Spleen (tissue), 11 donors: ENCODE measurements at regions not wholly inside any gene's neighbourhood (a gene's known extent, or its start where the extent isn't known, plus 50 kb on each side); places are given as distances from the start of the nearest gene placed in this dataset.

Source experiments
- DNase-seq: peaks from one replicate; pipeline ENCODE4 v3.0.0-alpha.2; 2020
- H3K27ac ChIP-seq, 8 donors: fragments of 200-600 bp; sonication (generic) in 7 of 8; 1 replicate in 4 of 8; 2 replicates in 4 of 8; pipeline versions ENCODE4 v1.5.0 to v1.8.0; 2016 to 2021; ENCODE audit warnings: inconsistent platforms in 4 of 8, mild to moderate bottlenecking in 4 of 8, moderate library complexity in 1 of 8
- H3K27me3 ChIP-seq, 7 donors: fragments of 200-600 bp; sonication (generic) in 6 of 7; replicated peaks in 1 of 7; 1 replicate in 4 of 7; 2 replicates in 3 of 7; pipeline versions ENCODE4 v1.5.0 to v1.8.0; 2016 to 2021; ENCODE audit warnings: inconsistent platforms in 3 of 7, mild to moderate bottlenecking in 1 of 7
- H3K36me3 ChIP-seq, 6 donors: fragments of 200-600 bp; sonication (generic) in 5 of 6; 1 replicate in 4 of 6; 2 replicates in 2 of 6; pipeline versions ENCODE4 v1.5.0 to v1.8.0; 2016 to 2021; ENCODE audit warnings: inconsistent platforms in 2 of 6
- H3K4me1 ChIP-seq, 6 donors: fragments of 200-600 bp; sonication (generic) in 5 of 6; 1 replicate in 3 of 6; 2 replicates in 3 of 6; pipeline versions ENCODE4 v1.5.0 to v1.8.0; 2016 to 2021; ENCODE audit warnings: inconsistent platforms in 3 of 6
- H3K4me3 ChIP-seq, 8 donors: fragments of 200-600 bp; sonication (generic) in 7 of 8; 1 replicate in 4 of 8; 2 replicates in 4 of 8; pipeline versions ENCODE4 v1.5.0 to v1.8.0; 2016 to 2021; ENCODE audit warnings: inconsistent platforms in 4 of 8, mild to moderate bottlenecking in 4 of 8, moderate library complexity in 2 of 8
- H3K9me3 ChIP-seq, 8 donors: fragments of 200-600 bp; sonication (generic) in 7 of 8; 1 replicate in 4 of 8; 2 replicates in 4 of 8; pipeline versions ENCODE4 v1.5.0 to v1.8.0; 2016 to 2021; ENCODE audit warnings: inconsistent platforms in 4 of 8
- POLR2A ChIP-seq, 3 donors: fragments of 450-650 bp; IDR thresholded peaks; one replicate each; pipeline ENCODE4 v1.5.1; 2017; ENCODE audit warnings: antibody characterized with exemption in 3 of 3, mild to moderate bottlenecking in 1 of 3
- POLR2AphosphoS5 ChIP-seq, 3 donors: sonication (generic); formaldehyde crosslinking; IDR thresholded peaks; one replicate each; pipeline ENCODE4 v1.5.1; 2017; ENCODE audit warnings: antibody characterized with exemption in 3 of 3
- WGBS, 5 donors: extraction: QIAGEN DNeasy Blood & Tissue Kit in 3 of 5; methylation state at CpG; one replicate each; pipeline versions ENCODE4 v1.1.5 to v1.1.7; 2013 to 2018; 5-methylcytosine and 5-hydroxymethylcytosine counted together
- intact Hi-C: fragments of 100-400 bp; cut with DNase I; formaldehyde crosslinking; loops from one replicate; pipeline ENCODE4 v1.15.0; 2023; ENCODE audit warnings: low total_unique reads
- TF ChIP-seq, protein P1 (sequence below), 11 experiments: fragments of 200-600 bp in 7 of 11; fragments of 450-650 bp in 4 of 11; sonication (generic) in 4 of 11; IDR thresholded peaks in 8 of 11; conservative IDR thresholded peaks in 3 of 11; 1 replicate in 7 of 11; 2 replicates in 4 of 11; pipeline versions ENCODE4 v1.4.0 to v1.8.0; 2016 to 2021; ENCODE audit warnings: antibody characterized with exemption in 11 of 11, inconsistent platforms in 4 of 11, mild to moderate bottlenecking in 1 of 11
- donor health status: healthy with polysubstance abuse.
- donor health status: DM: no; HTN: no; CAD: no; lungs with moderate emphysema.
- donor health status: DM: no; HTN: no; CAD: no.
- donor health status: Bipolar disorder and iron deficiency.
- donor health status: healthy.
- donor health status: DM: no; HTN: no; CAD: no.
- donor health status: DM: yes; HTN: yes; CAD: no.

DNA sequence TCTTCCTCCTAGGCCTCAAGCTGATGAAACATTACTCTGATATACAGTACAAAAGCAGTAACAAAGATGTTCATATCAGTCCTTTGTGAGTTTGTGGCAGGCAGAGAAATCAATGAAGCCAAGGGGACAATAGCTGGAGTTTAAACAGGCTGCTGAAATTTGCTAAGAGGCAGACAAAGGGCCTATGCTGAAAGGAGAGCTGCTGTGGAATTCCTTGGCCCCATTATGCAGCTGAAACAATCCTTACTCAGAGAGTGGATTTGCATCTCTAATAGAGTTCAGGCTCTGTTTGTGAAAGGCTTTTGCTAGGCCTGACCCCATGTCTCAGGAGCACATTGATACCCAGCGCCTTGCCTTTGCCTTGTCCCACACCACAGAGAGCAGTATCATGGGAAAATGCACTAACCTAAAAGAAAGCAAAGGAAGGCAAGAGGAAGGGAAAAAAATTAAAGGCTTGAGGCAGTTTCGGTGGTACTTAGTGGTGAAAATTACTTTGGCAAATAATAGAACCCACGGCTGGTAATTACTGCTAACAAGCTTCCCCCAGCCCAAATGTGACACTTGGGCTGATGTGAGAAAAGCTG is 195.0 kb upstream of the EPHA3 start:
- Histone ChIP-seq H3K9me3 (no peaks in the 10 kb centered on the region), H3K4me1 (no peaks in the 10 kb centered on the region), H3K27ac (no peak overlapping the region), H3K4me3 (no peak overlapping the region), H3K36me3 (no peaks in the 10 kb centered on the region), H3K27me3 (no peaks in the 10 kb centered on the region)
- TF ChIP-seq POLR2AphosphoS5 (IDR thresholded peaks at IDR 0.05), result no peak
- TF ChIP-seq POLR2A (IDR thresholded peaks at IDR 0.05), result no peak
- TF ChIP-seq, protein P1, sequence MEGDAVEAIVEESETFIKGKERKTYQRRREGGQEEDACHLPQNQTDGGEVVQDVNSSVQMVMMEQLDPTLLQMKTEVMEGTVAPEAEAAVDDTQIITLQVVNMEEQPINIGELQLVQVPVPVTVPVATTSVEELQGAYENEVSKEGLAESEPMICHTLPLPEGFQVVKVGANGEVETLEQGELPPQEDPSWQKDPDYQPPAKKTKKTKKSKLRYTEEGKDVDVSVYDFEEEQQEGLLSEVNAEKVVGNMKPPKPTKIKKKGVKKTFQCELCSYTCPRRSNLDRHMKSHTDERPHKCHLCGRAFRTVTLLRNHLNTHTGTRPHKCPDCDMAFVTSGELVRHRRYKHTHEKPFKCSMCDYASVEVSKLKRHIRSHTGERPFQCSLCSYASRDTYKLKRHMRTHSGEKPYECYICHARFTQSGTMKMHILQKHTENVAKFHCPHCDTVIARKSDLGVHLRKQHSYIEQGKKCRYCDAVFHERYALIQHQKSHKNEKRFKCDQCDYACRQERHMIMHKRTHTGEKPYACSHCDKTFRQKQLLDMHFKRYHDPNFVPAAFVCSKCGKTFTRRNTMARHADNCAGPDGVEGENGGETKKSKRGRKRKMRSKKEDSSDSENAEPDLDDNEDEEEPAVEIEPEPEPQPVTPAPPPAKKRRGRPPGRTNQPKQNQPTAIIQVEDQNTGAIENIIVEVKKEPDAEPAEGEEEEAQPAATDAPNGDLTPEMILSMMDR (IDR thresholded peaks at IDR 0.05 in 8 of 11, conservative IDR thresholded peaks at IDR 0.05 in 3 of 11), result no peak
- intact Hi-C loops, result no loop called here
- 74 to 93% (median 83%) methylated on average over 3 of the region's 3 CpGs for WGBS, 5 donors
- no peak for DNase-seq

DNA sequence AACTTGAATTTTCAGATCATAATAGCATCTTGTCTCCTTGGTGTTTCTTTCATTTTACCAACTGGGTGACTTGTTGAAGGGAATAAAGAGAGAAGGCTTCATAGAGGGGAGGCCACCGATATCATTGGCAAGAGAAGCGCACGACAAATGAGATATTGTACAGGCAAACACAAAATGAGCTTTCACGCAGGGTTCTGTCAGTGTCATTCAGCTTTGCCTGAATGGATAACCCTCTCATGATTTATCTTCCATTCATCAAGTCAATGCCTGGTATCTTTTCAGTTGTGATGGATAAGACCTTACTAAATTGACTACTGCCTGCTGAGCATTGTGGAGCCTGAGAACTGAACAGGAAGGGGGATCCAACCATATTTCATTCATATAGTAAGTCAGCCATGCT is 188.6 kb upstream of the EPHA3 start:
- no peaks in the 10 kb centered on the region for H3K36me3 ChIP-seq
- no peak overlapping the region for H3K4me3 ChIP-seq
- intact Hi-C loops, result no loop called here
- no peaks in the 10 kb centered on the region for H3K9me3 ChIP-seq
- no peaks in the 10 kb centered on the region for H3K4me1 ChIP-seq
- TF ChIP-seq POLR2A (IDR thresholded peaks at IDR 0.05), result no peak
- TF ChIP-seq, protein P1 (IDR thresholded peaks at IDR 0.05 in 8 of 11, conservative IDR thresholded peaks at IDR 0.05 in 3 of 11), result no peak
- TF ChIP-seq POLR2AphosphoS5 (IDR thresholded peaks at IDR 0.05), result no peak
- H3K27ac ChIP-seq, result no peak overlapping the region
- WGBS, 5 donors, result 88 to 100% (median 94%) methylated on average over 4 of the region's 4 CpGs
- no peak for DNase-seq
- no peaks in the 10 kb centered on the region for H3K27me3 ChIP-seq

DNA sequence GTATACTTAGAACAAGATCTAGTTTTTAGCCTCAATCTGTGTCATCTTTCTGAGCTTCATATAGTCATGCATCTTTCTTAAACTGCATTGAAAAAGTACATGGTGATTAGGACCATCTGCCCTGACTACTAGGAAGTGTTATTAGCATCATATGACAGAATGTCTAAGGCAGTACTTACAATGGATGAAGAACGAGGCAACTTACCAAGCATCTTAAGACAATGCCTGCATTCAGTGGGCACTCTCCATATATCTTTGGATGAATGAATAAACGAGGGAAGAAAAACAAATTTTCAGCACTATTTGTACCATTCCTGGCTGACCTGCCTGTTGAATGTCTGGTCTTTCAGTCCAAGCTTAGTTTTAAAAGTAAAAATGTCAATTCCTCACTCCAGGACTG is 185.4 kb upstream of the EPHA3 start:
- no peaks in the 10 kb centered on the region for H3K4me1 ChIP-seq
- H3K36me3 ChIP-seq, result no peaks in the 10 kb centered on the region
- no peak overlapping the region for H3K27ac ChIP-seq
- H3K4me3 ChIP-seq, result no peak overlapping the region
- no peak for DNase-seq
- WGBS, 5 donors, result 44 to 72% (median 68%) methylated on average over 2 of the region's 2 CpGs
- no peak for TF ChIP-seq POLR2A (IDR thresholded peaks at IDR 0.05)
- TF ChIP-seq POLR2AphosphoS5 (IDR thresholded peaks at IDR 0.05), result no peak
- TF ChIP-seq, protein P1 (IDR thresholded peaks at IDR 0.05 in 8 of 11, conservative IDR thresholded peaks at IDR 0.05 in 3 of 11), result no peak
- H3K9me3 ChIP-seq, result no peaks in the 10 kb centered on the region
- no peaks in the 10 kb centered on the region for H3K27me3 ChIP-seq
- intact Hi-C loops, result no loop called here

DNA sequence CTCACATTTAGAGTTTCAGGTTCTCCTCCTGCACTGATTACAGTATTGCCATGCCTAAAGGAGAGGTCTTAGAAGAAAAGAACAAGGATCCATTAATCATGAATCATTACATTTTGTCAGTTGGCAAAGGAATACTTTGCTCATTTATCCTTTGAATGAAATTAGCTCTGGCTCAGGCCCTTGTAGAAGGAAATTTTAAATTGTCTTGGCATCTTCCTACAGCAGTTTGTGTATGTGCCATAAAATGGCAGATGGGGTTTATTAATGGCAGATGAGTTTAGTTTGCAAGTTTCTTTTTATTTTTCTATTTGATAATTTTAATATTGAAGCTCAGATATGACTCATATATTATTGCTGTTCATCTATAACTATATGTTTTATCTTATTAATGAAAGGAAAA is 181.2 kb upstream of the EPHA3 start:
- TF ChIP-seq POLR2A (IDR thresholded peaks at IDR 0.05), result no peak
- DNase-seq, result no peak
- intact Hi-C loops, result no loop called here
- no peaks in the 10 kb centered on the region for H3K4me1 ChIP-seq
- no peaks in the 10 kb centered on the region for H3K27me3 ChIP-seq
- H3K9me3 ChIP-seq, result no peaks in the 10 kb centered on the region
- H3K4me3 ChIP-seq, result no peak overlapping the region
- H3K36me3 ChIP-seq, result no peaks in the 10 kb centered on the region
- H3K27ac ChIP-seq, result no peak overlapping the region

DNA sequence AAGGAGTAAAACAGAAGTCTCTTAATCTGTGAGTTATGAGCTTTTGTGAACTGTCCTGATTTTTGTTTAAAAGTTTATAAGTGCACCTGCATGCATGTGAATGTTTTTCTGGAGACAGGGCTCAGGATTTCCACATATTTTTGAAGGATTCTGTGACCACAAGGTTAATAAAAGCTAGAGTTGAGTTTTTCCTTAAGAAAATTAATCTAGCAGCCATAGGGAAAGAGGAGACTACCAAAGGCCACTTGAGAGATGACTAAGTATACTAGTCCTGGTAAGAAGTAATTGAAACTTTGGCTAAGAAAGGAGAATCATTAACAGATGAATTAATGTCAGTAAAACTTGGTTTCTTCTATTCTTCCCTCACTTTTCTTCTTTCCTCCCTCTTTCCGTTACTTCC is 176.8 kb upstream of the EPHA3 start:
- H3K27me3 ChIP-seq, result no peaks in the 10 kb centered on the region
- no peaks in the 10 kb centered on the region for H3K9me3 ChIP-seq
- intact Hi-C loops, result no loop called here
- DNase-seq, result no peak
- 62 to 81% (median 69%) methylated on average over 1 of the region's 1 CpG for WGBS, 5 donors
- H3K4me1 ChIP-seq, result no peaks in the 10 kb centered on the region
- H3K4me3 ChIP-seq, result no peak overlapping the region
- no peaks in the 10 kb centered on the region for H3K36me3 ChIP-seq
- H3K27ac ChIP-seq, result no peak overlapping the region
- TF ChIP-seq POLR2A (IDR thresholded peaks at IDR 0.05) (no peak), POLR2AphosphoS5 (IDR thresholded peaks at IDR 0.05) (no peak)
- TF ChIP-seq, protein P1 (IDR thresholded peaks at IDR 0.05 in 8 of 11, conservative IDR thresholded peaks at IDR 0.05 in 3 of 11), result no peak
